ENCODE measurements at regions not wholly inside any gene's neighbourhood (a gene's known extent, or its start where the extent isn't known, plus 50 kb on each side); places are given as distances from the start of the nearest gene placed in this dataset.

GRCh38 chr17:79248843-79249493 lies 174.3 kb downstream of the ENGASE start:
- TF ChIP-seq NFIC (IDR thresholded peaks at IDR 0.05) (no peak), YY1 (IDR thresholded peaks at IDR 0.05; ENCODE audit: low read depth) (no peak), TEAD4 (IDR thresholded peaks at IDR 0.05) (no peak), REST (IDR thresholded peaks at IDR 0.05; ENCODE audit: low read depth) (no peak), EGR1 (IDR thresholded peaks at IDR 0.05) (no peak), RAD21 (IDR thresholded peaks at IDR 0.05; ENCODE audit: low read depth) (no peak)

- TF ChIP-seq CREB1 (IDR thresholded peaks at IDR 0.05; ENCODE audit: low read depth) (no peak), MAX (IDR thresholded peaks at IDR 0.05) (no peak), TAF1 (IDR thresholded peaks at IDR 0.05; ENCODE audit: low read depth) (no peak), USF1 (IDR thresholded peaks at IDR 0.05) (no peak), TEAD4 (IDR thresholded peaks at IDR 0.05) (no peak), EGR1 (IDR thresholded peaks at IDR 0.05) (no peak), ZBTB7A (IDR thresholded peaks at IDR 0.05; ENCODE audit: low read depth) (no peak), RAD21 (IDR thresholded peaks at IDR 0.05; ENCODE audit: low read depth) (no peak), REST (IDR thresholded peaks at IDR 0.05; ENCODE audit: low read depth) (no peak), CEBPB (IDR thresholded peaks at IDR 0.05) (no peak), NFIC (IDR thresholded peaks at IDR 0.05) (no peak), EP300 (IDR thresholded peaks at IDR 0.05; ENCODE audit: borderline replicate concordance) (no peak), YY1 (IDR thresholded peaks at IDR 0.05; ENCODE audit: low read depth) (no peak), FOXM1 (IDR thresholded peaks at IDR 0.05; ENCODE audit: borderline replicate concordance, low read depth) (no peak), TCF12 (IDR thresholded peaks at IDR 0.05; ENCODE audit: low read depth) (no peak)
These were observed 171.9 kb downstream of the ENGASE start for GRCh38 chr17:79246225-79247190.

- no peak for TF ChIP-seq CREB1 (IDR thresholded peaks at IDR 0.05; ENCODE audit: low read depth)
- TF ChIP-seq NFIC (IDR thresholded peaks at IDR 0.05): no peak
- TF ChIP-seq USF1 (IDR thresholded peaks at IDR 0.05): no peak
- no peak for TF ChIP-seq RAD21 (IDR thresholded peaks at IDR 0.05; ENCODE audit: low read depth)
- no peak for TF ChIP-seq CEBPB (IDR thresholded peaks at IDR 0.05)
- TF ChIP-seq YY1 (IDR thresholded peaks at IDR 0.05; ENCODE audit: low read depth): no peak
- no peak for TF ChIP-seq FOXM1 (IDR thresholded peaks at IDR 0.05; ENCODE audit: borderline replicate concordance, low read depth)
- no peak for TF ChIP-seq EP300 (IDR thresholded peaks at IDR 0.05; ENCODE audit: borderline replicate concordance)
- TF ChIP-seq ZBTB7A (IDR thresholded peaks at IDR 0.05; ENCODE audit: low read depth): no peak
- no peak for TF ChIP-seq TAF1 (IDR thresholded peaks at IDR 0.05; ENCODE audit: low read depth)
These were observed 170.0 kb downstream of the ENGASE start for GRCh38 chr17:79244665-79245064.

GRCh38 chr17:79243996-79244395 lies 169.4 kb downstream of the ENGASE start:
- no peak for TF ChIP-seq ZBTB7A (IDR thresholded peaks at IDR 0.05; ENCODE audit: low read depth)

GRCh38 chr17:79243603-79243990 lies 169.0 kb downstream of the ENGASE start:
- TF ChIP-seq NFIC (IDR thresholded peaks at IDR 0.05): no peak
- TF ChIP-seq USF1 (IDR thresholded peaks at IDR 0.05): no peak
- TF ChIP-seq EGR1 (IDR thresholded peaks at IDR 0.05): no peak
- TF ChIP-seq REST (IDR thresholded peaks at IDR 0.05; ENCODE audit: low read depth): no peak
- TF ChIP-seq EP300 (IDR thresholded peaks at IDR 0.05; ENCODE audit: borderline replicate concordance): no peak
- no peak for TF ChIP-seq TAF1 (IDR thresholded peaks at IDR 0.05; ENCODE audit: low read depth)
- no peak for TF ChIP-seq TEAD4 (IDR thresholded peaks at IDR 0.05)
- no peak for TF ChIP-seq YY1 (IDR thresholded peaks at IDR 0.05; ENCODE audit: low read depth)
- no peak for TF ChIP-seq CREB1 (IDR thresholded peaks at IDR 0.05; ENCODE audit: low read depth)
- TF ChIP-seq TCF12 (IDR thresholded peaks at IDR 0.05; ENCODE audit: low read depth): no peak
- TF ChIP-seq CEBPB (IDR thresholded peaks at IDR 0.05): no peak
- no peak for TF ChIP-seq RAD21 (IDR thresholded peaks at IDR 0.05; ENCODE audit: low read depth)
- no peak for TF ChIP-seq ZBTB7A (IDR thresholded peaks at IDR 0.05; ENCODE audit: low read depth)
- no peak for TF ChIP-seq FOXM1 (IDR thresholded peaks at IDR 0.05; ENCODE audit: borderline replicate concordance, low read depth)
- no peak for TF ChIP-seq MAX (IDR thresholded peaks at IDR 0.05)
